PC-3 (cell line): ENCODE measurements at regions not wholly inside any gene's neighbourhood (a gene's known extent, or its start where the extent isn't known, plus 50 kb on each side); places are given as distances from the start of the nearest gene placed in this dataset.

Experiments used
- CTCF ChIP-seq: fragments of 300-600 bp; sonication (generic); conservative IDR thresholded peaks from 2 replicates; pipeline ENCODE4 v1.5.1; 2017; ENCODE audit warnings: antibody characterized with exemption, low read depth, mild to moderate bottlenecking, low read length
- EZH2 ChIP-seq: fragments of 300-600 bp; sonication (generic); IDR thresholded peaks from one replicate; pipeline ENCODE4 v1.6.1; 2017; ENCODE audit warnings: antibody characterized with exemption, mild to moderate bottlenecking, low read length; ENCODE audit not compliant: unreplicated experiment

- TF ChIP-seq CTCF: no peak
- no peak for TF ChIP-seq EZH2
Measured at GRCh38 chr1:90295534-90295933, 300.6 kb downstream of the ZNF326 start.
